Ureter (tissue), 1 donor: ENCODE measurements at regions not wholly inside any gene's neighbourhood (a gene's known extent, or its start where the extent isn't known, plus 50 kb on each side); places are given as distances from the start of the nearest gene placed in this dataset.
A peak's percentile ranks its signal among the peaks of the same experiment; 100 is the strongest.

Experiments used
- DNase-seq: peaks from one replicate; pipeline ENCODE4 v3.0.0-alpha.2; 2020; ENCODE audit warnings: low spot score
- donor health status: DM: yes; HTN: yes; CAD: no.

DNA sequence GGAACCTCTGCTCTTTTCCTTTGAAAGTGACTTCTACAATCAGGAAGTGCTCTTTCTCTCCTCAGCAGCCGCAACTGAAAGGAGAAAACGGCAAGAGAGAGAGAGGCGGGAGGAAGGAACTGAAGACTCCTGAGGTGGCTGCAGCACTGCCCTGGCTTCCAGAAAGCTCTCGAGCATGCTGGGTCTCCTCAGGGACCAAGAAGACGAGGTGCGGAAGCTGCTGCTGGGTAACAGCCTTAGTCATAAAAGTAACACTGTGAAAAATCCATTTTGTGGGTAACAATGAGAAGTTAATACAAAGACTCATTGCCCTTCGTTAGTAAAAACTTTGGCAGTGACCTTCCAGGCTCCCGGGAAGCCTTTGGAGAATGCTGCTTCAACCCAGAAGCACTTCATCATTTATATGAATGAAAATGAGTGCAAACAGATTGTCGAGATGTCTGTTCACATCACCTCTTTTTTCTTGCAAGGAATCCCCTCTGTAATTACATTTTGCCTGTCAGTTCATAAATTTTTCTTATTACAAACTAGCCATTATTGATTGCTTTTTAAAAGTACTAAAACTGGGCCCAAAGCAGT lies 473.4 kb downstream of the SOX6 start:
- no peak for DNase-seq

DNA sequence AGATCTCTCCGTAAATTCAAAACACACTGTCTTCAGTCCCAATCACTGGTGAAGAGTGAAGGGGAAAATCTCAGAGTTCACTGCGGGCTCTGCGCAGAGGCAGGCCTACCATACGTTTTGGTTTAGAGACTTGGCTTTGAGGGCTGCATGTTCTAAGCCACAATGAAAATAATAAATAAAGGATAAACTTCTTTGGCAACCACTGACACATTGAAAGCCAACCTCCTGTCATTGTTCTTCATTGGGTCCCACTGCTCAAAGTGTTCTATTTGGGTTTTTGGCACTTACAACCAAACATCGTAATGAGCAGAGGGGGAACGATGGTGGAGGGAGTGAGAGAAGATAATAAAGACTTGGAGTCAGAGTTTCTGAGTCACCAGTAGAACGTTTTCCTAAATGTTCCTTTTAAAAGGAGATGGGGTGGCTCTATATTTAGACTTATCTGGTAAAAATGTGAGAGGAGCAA lies 472.9 kb downstream of the SOX6 start:
- no peak for DNase-seq

DNA sequence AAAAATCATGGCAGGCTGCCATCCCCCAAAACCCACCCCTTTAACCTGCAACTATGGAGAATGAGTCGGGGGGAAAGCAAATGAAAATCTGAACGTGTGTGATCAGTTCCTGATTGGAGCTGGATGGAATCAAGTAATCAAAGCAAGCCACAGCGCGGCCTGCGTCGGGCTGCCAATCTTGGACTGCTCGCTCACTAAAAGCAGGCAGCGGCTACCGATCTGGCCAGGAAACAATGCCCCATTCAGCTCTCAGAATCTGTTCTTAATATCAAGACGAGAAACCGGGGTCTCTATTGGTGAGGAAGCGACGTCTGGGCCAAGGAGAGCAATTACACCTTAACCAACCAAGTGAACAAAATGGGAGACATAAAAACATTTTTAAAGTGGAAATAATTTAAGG lies 472.2 kb downstream of the SOX6 start:
- DNase-seq, result no peak

DNA sequence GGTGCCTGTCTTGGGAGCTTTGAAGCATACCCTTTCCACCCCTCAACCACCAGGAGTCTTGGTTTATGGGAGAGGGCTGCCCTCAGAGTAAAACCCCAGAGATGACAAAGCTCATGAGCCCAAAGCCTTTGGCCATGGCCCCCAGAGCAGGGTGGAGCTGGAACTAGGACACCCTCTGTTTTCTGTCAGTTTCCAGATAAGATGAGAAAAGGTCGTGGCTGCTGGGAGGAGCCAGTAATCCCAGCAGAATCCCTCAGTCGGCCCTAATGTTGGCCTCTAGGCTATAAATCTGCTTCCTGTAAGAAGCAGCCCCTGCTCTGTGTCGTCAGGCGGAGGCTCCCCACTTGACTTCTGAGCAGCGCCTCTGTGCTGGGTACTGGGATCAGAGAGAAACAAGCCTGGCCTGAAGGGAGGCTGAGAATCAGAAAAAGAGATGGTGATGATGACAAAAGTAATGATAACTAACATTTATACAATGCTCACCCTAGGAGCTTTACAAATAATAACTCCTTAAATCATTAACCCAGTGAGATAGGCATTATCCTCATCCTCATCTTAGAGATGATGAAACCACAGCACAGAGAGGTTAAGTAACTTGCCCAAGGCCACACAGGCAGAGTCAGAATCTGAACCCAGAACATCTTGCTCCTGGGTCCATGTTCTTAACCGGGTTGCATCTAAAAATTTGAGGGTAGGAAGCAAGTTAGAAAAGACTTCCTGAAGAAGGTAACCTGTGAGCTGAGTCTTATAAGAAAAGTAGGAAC lies 471.4 kb downstream of the SOX6 start:
- DNase-seq, result no peak

DNA sequence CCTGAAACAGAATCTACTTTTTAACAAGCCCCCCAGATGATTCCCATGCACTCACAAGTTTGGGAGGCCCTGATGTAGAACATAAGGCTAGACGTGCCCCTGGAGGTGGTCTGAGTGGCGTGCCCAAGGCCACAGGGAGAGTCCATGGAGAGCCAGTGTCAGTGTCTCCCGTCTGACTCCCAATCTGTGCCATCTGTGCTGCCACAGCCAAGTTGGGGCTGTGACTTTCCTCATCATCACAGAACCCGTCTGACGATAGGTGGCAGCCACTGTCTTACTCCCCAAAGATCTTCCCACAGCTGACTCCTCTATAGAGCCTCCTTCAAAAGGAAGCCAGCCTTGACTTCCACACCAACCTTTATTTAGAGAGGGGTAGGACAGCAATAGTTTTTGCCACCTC lies 470.5 kb downstream of the SOX6 start:
- no peak for DNase-seq

DNA sequence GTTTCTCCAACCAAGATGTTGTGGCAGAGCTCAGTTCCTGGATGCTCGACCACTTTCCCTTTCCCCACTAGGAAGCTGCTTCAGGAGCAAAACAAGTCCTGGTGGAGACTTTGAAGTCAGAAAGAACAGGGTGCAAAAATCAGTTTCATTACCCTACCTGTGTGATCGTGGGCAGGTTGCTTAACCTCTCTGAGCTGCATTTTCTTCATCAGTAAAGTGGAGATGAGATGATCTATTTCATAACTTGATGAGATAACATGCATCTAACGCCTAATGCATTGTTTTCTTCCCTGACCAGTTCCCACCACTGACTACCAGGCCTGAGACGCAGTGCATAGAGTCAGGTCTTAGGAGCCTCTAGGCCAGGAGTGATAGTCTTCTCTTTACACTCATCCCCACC lies 470.0 kb downstream of the SOX6 start:
- no peak for DNase-seq

DNA sequence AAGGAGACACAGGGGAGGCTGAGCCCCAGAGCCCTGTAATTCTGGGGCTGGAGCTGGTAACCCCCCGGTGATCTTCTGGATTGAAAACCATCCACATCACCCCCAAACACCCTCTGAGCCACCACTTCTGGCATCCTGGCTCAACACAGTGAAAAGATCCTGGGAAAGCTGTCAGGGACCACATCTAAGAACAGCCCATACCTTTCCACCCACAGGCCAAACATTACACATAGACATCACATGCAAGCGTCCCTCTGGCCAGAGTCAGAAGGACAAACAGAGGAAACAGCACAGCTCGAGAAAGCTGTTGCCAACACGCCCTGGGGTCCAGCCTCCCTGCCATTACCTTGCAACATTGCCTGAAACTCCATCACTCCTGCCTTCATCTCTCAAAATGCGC lies 469.5 kb downstream of the SOX6 start:
- DNase-seq, result no peak

DNA sequence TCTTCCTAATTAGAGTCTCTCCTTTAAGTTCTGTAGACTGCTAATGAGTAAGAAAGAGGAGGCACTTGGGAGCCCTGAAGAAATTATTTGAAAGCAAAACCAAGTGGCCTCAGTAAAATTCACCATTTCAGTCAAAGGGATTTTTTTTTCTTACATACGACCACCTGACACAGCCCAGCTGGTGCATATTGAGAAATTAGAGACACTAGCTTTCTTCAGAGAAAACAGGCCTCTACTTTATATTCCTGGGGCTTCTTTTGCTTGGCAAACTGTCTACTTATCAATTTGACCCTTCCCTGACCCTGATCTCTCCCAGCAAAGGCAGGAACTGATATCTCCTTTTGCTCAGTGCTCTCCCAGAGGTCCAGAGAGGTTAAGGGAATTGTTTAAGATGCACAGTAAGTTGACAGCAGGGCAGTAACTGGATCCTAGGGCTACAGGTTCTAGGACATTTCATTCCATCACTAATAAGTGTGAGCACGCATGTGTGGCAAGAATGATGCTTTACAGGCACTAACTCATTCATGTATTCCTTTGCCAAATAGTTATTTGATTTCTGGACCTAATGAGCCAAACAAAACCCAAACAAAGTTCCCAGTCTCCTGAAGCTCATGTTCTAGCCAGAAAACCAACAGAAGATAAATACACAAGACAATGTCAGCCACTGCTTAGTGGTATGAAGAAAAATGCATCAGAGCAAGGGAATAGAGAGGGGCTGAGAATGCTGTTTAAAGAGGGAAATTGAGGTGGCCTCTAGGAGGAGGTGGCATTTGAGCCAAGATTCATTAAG lies 467.6 kb downstream of the SOX6 start:
- DNase-seq, result no peak

DNA sequence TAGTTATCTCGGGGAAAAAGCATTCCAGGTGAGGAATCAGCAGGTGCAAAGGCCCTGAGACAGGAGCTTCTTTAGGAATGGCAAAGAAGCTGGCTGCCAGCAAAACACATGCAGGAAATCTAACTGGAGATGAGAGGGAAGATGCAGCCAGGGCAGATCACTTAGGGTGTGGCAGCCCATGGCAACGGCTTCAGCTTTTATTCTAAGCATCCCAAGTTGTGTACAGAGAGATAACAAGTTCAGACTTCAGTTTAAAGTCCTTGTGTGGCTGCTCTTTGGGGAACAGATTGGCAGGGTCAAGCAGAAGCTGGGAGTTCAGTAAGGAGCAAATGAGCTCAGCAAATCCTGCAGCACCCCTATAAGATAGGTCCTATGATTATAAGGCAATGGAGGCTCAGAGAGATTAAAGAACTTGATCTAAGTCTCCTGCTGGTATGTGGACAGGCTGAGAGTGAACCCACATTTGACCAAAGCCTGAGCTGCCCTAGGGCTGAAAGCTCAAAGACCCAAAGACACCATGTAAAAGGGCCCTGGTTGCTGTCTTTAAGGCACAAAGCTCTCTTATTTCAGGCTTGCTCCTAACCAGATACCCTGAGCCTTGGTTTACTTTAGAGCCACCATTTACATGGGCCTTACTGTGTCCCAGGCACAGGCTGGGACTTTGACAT lies 466.8 kb downstream of the SOX6 start:
- no peak for DNase-seq

DNA sequence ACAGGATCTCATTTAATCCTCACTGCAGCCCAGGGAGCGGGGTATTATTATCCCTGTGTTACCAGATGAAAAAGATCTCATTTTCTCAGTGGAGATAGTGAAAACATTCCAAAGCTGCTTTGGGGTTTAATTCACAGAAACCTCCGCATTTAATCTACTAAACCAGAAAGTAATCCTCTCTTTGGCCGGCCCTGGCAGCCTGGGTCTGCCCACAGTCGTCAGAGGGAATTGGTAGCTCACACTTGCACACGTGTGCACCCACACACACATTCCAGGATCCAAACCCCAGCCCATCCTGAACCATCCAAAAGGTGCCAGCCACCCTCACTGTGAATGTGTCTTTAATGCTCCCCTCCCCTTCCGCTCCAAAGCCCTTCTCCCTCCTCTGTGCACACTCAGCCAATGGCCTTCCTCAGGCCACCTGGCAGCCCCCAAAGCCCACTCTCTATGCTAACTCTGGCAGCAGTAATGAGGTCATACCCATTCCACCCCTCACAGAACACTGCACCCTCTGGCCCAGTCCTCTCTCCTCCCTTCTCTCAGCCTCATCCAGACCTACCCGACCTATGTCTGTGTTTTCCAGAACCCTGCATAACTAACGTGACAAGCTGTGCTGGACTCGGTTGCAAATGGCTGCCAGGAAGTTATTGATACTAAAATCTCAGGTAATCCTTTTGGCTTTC lies 466.2 kb downstream of the SOX6 start:
- no peak for DNase-seq

DNA sequence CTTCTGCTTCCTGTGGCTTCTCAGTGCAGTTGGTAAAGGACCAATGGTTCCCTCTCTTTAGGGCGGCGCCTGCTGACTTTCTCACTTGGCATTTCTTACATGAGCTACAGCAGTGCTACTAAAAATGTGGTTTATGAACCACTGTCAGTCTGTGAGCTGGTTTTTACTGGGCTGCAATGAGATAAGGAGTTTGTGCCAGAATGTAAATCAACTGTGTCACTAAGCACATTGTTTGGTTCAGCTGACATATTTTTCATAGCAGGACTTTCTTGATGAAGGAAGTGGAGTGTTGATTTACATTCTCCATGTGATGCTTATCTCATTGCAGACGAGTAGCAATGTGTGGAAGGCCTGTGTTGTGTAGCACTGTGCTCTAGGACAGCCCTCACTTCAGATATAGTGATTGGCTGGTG lies 463.3 kb downstream of the SOX6 start:
- no peak for DNase-seq

DNA sequence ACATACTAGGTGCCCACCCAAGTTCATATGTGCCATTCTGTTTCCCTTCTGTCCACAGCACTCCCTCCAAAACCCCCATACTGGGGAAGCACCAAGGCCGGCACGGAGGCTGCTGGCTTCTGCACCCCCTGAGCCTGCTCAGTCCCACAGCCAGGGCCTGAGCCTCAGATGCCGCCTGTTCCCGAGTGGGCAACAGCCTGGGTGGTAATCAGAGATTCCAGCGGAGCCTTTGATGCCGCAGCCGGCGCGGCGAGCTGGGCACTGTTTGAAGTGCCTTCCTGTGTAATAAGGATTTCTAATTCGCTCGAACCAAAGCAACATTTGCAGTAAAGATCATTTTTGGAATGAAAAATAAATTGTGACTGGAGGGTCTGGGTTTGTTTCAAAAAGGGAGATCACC lies 460.3 kb downstream of the SOX6 start:
- DNase-seq, result no peak

DNA sequence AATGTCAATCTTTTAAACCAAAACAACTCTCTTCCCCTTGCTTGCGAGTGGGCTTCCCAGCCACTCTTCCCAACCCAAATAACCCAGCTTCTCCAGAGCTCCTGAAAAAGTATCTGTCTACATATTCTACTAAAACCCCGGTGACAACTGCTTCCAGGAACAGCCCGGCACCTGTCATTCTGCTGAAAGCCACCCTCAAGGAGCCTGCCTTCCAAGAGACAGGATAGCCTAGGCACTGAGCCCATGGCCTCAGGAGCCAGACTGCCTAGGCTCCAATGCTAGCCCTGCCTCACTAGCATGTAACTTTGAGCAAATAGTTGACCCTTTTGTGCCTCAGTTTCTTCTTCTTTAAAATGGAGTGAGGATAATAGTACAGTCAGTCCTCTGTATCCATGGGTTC lies 459.8 kb downstream of the SOX6 start:
- no peak for DNase-seq

DNA sequence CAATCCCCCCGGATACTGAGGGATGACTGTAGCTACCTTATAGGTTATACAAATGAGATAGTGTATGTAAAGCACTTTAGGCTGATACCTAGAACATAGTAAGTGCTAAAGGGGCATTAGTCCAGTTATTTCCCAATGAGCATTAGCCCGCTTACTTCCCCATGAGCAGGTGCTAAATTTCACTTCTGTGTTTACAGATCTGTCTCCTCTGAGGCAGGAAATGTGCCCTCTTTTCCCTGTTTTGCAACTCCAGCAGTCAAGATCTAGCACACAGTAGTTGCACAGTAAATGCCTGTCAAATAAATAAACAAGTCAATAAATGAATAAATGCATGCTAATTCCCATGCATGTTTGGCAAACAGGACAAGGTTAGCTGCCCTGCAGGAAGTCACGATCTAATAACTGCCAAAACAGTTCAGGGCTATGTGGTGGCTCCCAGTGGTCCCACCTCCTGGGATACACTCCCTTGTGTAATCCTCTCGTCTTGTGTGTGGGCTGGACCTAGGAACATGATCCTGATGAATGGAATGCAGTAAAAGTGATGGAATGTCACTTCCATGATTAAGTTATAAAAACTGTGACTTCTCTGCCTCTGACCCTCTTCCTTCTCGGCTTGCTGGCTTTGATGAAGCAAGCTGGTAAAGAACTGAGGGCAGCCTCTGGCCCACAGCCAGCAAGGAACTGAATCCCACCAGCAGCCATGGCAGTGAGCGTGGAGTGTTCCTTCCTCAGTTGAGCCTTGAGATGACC lies 459.0 kb downstream of the SOX6 start:
- DNase-seq, result no peak

DNA sequence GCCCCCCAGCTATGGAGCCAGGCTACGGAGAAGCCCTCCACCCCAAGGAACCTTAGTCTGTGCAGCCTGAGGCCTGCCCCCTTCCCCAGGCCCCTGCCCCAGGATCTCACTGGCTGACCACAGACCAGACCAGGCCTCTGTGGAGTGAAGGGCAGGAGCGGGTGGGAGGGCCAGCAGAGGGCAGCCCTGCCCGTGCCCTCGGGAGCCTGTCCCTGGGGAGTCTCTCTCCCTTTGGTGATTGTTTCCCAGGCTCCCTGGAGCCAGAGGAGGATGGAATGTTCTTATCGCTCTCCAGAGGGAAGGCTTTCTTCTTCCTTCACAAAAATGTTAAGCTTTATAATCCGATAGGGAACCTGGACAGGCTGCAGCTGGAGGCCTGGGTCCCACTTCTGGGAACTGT lies 455.3 kb downstream of the SOX6 start:
- DNase-seq, result no peak

DNA sequence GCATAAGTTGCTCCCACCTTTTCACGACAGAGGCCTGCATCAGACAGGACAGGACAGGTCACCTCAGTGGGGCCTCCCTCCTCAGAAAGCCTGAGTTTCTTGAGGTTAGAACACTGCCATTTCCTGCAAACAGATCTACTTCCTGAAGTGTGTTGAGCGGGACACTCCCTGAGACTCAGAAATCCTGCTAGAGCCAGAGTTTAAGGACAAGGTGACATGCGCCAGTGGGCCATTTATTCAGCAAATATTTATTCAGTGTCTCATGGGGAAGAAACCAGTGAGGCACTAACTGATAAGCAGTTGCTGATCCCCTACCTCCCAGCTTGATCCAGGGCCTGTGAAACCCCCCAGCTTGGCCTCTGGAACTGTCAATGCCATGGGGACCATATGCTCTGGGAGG lies 454.6 kb downstream of the SOX6 start:
- DNase-seq, result peak; percentile 55

DNA sequence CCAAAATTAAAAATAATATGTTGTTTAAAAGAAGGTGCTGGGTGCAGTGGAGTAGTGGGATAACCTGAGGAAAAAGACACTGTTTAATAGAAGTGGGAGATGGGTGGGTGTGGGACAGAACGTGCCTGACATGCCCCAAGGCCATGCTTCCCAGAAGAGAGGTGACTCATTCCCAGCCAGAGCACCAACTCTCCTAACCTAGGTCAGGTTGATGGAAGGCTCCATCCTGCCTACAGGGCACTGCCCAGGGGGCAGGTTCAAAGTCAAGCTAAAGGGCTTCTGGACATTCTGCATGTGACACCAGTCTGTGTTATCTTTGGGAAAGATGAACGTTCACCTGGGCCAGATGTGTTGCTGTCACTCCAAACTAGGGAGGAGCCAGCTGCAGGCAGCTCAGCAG lies 453.1 kb downstream of the SOX6 start:
- DNase-seq, result no peak

DNA sequence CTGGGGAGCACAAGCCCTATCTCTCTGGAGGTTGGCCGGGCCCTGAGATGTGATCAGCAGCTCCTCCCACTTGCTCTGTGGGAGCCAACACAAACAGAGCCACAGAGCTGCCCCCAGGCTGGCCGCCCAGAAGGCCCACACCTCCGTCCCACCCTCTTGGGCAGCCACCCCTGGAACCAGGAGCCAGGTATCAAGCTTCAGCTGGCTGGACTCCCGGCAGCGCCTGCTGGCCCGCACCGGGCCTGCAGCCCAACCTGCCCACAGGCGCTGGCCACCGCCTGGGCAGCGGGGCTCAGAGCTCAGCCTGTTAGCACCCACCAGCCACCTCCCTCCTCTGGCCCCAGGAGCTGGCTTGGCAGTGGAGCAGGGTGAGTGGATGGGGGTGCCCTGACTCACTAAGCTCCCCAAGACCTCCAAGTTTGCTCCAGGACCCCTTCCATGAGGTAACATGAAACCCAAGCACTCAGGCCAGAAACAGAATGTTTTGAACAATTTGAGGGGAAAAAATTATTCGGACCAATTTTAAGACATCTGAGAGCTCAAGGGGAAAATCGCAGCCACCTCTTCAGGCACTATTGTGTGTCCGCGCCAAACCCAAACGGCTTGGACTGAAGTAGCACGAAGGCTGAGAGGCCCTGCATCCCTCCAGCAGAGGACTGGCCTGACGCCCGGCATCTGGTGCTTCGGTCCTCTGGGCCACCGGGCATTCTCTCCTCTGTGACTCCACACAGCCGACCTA lies 450.8 kb downstream of the SOX6 start:
- no peak for DNase-seq

DNA sequence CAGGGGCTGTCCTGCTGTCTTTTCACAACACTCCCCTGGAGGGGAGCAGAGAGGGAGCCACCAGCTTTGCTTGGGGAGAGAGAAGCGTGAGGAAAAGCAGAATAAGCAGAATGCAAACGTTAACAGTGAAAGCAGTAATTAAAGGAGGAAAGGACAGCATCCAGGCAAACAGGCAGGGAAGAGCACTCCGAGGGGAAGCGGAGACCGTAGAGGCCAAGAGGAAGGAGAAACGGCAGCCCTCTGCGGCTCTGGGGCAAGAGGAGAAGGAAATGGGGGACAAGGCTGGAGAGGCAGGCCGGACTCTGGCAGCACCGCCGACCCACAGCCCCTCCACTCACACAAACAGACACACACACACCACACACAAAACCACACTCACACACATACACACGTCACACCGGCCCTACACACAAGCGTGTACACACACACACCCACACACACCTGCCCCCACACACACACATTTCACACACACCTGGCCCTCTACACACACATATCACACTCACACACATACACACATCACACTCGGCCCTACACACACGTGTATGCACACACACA lies 449.8 kb downstream of the SOX6 start:
- no peak for DNase-seq

DNA sequence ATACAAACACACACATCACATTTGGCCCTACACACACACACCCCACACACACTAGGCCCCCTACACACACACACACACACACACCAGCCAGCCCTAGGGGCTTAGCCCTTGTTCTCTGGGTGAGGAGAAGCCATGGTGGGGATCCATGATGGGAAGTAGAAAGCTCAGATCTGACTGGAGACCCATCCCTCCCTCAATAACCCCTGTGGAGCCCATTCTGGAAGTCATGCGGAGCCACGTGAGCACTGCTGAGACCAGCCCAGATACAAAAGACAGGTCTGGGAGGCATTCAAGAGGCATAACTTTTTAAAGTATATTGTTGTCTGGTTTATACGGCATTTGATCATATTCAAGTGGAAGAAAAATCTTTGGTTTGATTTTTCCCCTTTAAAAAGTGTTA lies 448.5 kb downstream of the SOX6 start:
- DNase-seq, result no peak
